HepG2 (cell line): ENCODE measurements at regions not wholly inside any gene's neighbourhood (a gene's known extent, or its start where the extent isn't known, plus 50 kb on each side); places are given as distances from the start of the nearest gene placed in this dataset.

Source experiments
- ATAC-seq: fragments of 200-7000 bp; cut with Tn5 transposase; 3 replicates; pipeline ENCODE4 v1.9.1; 2020; ENCODE audit warnings: mild to moderate bottlenecking, moderate library complexity
- BruUV-seq: library from RNA; stranded (reverse); fragments of 400-500 nt; replicated peaks from 2 replicates; lab custom pipeline; 2021; lab: Mats Ljungman, UMichigan
- CTCF ChIA-PET: fragments of 300-600 bp; formaldehyde crosslinking; extraction: SDS; loops from one replicate; lab custom pipeline; 2021; ENCODE audit warnings: low total read pairs, inconsistent platforms, low intra/inter-chr PET ratio; lab: Yijun Ruan, JAX
- POLR2A ChIA-PET: fragments of 350-600 bp; sonication (Branson Sonifier 250); formaldehyde crosslinking; loops from one replicate; lab custom pipeline; 2020; ENCODE audit warnings: antibody characterized with exemption, inconsistent platforms; lab: Yijun Ruan, JAX
- DNase-seq: peaks from one replicate; pipeline ENCODE4 v3.0.0-alpha.2; 2015; ENCODE audit warnings: low spot score
- FAIRE-seq: peaks from 3 replicates; lab custom pipeline; 2011; peaks lifted over from hg19 to GRCh38; lab: Jason Lieb, UNC
- H2AFZ ChIP-seq: one replicate; pipeline ENCODE4 v1.6.1; 2011; ENCODE audit warnings: low read length, inconsistent platforms
- H3K27ac ChIP-seq: fragments of 300-600 bp; 3 replicates; pipeline ENCODE4 v1.8.0; 2011; ENCODE audit warnings: mixed run types, mild to moderate bottlenecking, mixed read lengths, low read length, inconsistent platforms; ENCODE audit not compliant: insufficient read depth; ENCODE audit errors: extremely low read length
- H3K27me3 ChIP-seq, 2 experiments: fragments of 200-600 bp in 1 of 2; 2 replicates in 1 of 2; 3 replicates in 1 of 2; pipeline versions ENCODE4 v1.6.0 to v1.8.0; 2011; ENCODE audit warnings: low read length in 2 of 2, mild to moderate bottlenecking in 2 of 2, moderate library complexity in 2 of 2, inconsistent platforms in 1 of 2; ENCODE audit not compliant: insufficient read depth in 2 of 2, control insufficient read depth in 1 of 2
- H3K36me3 ChIP-seq, 2 experiments: fragments of 200-600 bp in 1 of 2; replicated peaks in 1 of 2; 2 replicates in 1 of 2; 3 replicates in 1 of 2; pipeline versions ENCODE4 v1.5.1 to v1.8.0; 2011; ENCODE audit warnings: low read length in 2 of 2, inconsistent platforms in 1 of 2; ENCODE audit not compliant: insufficient read depth in 2 of 2, control insufficient read depth in 1 of 2
- H3K4me1 ChIP-seq: 2 replicates; pipeline ENCODE4 v1.5.1; 2012; ENCODE audit warnings: low read length, inconsistent platforms; ENCODE audit not compliant: insufficient read depth
- H3K4me2 ChIP-seq: 2 replicates; pipeline ENCODE4 v1.6.0; 2011; ENCODE audit warnings: low read depth, low read length, inconsistent platforms
- H3K4me3 ChIP-seq, 3 experiments: fragments of 200-600 bp in 1 of 3; sonication (generic), shearing (Covaris generic) in 1 of 3; replicated peaks in 1 of 3; 2 replicates each; pipeline ENCODE4 v1.5.1; 2011 to 2016; ENCODE audit warnings: low read length in 3 of 3, inconsistent platforms in 2 of 3, low read depth in 2 of 3, mild to moderate bottlenecking in 2 of 3, control low read depth in 1 of 3, mixed read lengths in 1 of 3; ENCODE audit not compliant: insufficient read depth in 1 of 3
- H3K79me2 ChIP-seq: one replicate; pipeline ENCODE4 v1.6.1; 2011; ENCODE audit warnings: low read length, inconsistent platforms; ENCODE audit not compliant: insufficient read depth
- H3K9ac ChIP-seq: 2 replicates; pipeline ENCODE4 v1.6.0; 2011; ENCODE audit warnings: mild to moderate bottlenecking, low read depth, low read length, inconsistent platforms; ENCODE audit not compliant: insufficient read depth
- H3K9me3 ChIP-seq: 2 replicates; pipeline ENCODE4 v1.5.1; 2012; ENCODE audit warnings: mild to moderate bottlenecking, low read length
- H4K20me1 ChIP-seq: 2 replicates; pipeline ENCODE4 v1.6.0; 2011; ENCODE audit warnings: inconsistent platforms, mild to moderate bottlenecking, low read length, moderate library complexity; ENCODE audit not compliant: insufficient read depth
- ATF7 ChIP-seq, 2 experiments: fragments of 450-650 bp in 1 of 2; sonication (generic) in 1 of 2; formaldehyde crosslinking in 1 of 2; IDR thresholded peaks; 2 replicates each; pipeline versions ENCODE4 v1.4.0 to v1.6.1; 2016 to 2020; ENCODE audit warnings: antibody characterized with exemption in 1 of 2, mild to moderate bottlenecking in 1 of 2, missing genetic modification reagents in 1 of 2
- ESRRA ChIP-seq: sonication (generic); formaldehyde crosslinking; IDR thresholded peaks from 2 replicates; pipeline ENCODE4 v1.5.1; 2020; ENCODE audit warnings: mild to moderate bottlenecking, low read depth, missing genetic modification reagents
- HCFC1 ChIP-seq: fragments of 150-350 bp; IDR thresholded peaks from 2 replicates; pipeline ENCODE4 v1.6.1; 2014; ENCODE audit warnings: low read depth, low read length
- ISL2 ChIP-seq: sonication (generic); formaldehyde crosslinking; IDR thresholded peaks from 2 replicates; pipeline ENCODE4 v1.5.0; 2020; ENCODE audit warnings: missing genetic modification reagents
- MLLT10 ChIP-seq: sonication (generic); formaldehyde crosslinking; IDR thresholded peaks from 2 replicates; pipeline ENCODE4 v1.4.0; 2020; ENCODE audit warnings: missing genetic modification reagents
- PREB ChIP-seq: sonication (generic); formaldehyde crosslinking; IDR thresholded peaks from 2 replicates; pipeline ENCODE4 v1.4.0; 2020; ENCODE audit warnings: missing genetic modification reagents
- ZNF10 ChIP-seq: sonication (generic); formaldehyde crosslinking; IDR thresholded peaks from 2 replicates; pipeline ENCODE4 v1.4.0; 2020; ENCODE audit warnings: mild to moderate bottlenecking, low read depth, missing genetic modification reagents, borderline replicate concordance
- ZNF274 ChIP-seq: sonication (generic); formaldehyde crosslinking; IDR thresholded peaks from 2 replicates; pipeline ENCODE4 v1.5.1; 2020; ENCODE audit warnings: mild to moderate bottlenecking, missing genetic modification reagents
- ZNF282 ChIP-seq: fragments of 450-650 bp; IDR thresholded peaks from 2 replicates; pipeline ENCODE4 v1.6.1; 2018; ENCODE audit not compliant: partially characterized antibody
- ZNF337 ChIP-seq: sonication (generic); formaldehyde crosslinking; IDR thresholded peaks from 2 replicates; pipeline ENCODE4 v1.5.1; 2020; ENCODE audit warnings: missing genetic modification reagents, low read depth, mild to moderate bottlenecking, borderline replicate concordance
- ZNF513 ChIP-seq: sonication (generic); formaldehyde crosslinking; conservative IDR thresholded peaks from 2 replicates; pipeline ENCODE4 v1.5.0; 2020; ENCODE audit warnings: missing genetic modification reagents
- ZNF614 ChIP-seq: IDR thresholded peaks from 2 replicates; pipeline ENCODE4 v1.6.1; 2018; ENCODE audit warnings: missing biosample characterization, missing genetic modification reagents, inconsistent platforms, borderline replicate concordance
- ZNF782 ChIP-seq: sonication (generic); formaldehyde crosslinking; IDR thresholded peaks from 2 replicates; pipeline ENCODE4 v1.4.0; 2020; ENCODE audit warnings: missing genetic modification reagents, mild to moderate bottlenecking, borderline replicate concordance
- WGBS: methylation state at CpG from one replicate; pipeline ENCODE4 v1.1.6; 2017; ENCODE audit warnings: low lambda C conversion rate; 5-methylcytosine and 5-hydroxymethylcytosine counted together
- in situ Hi-C: cut with HindIII; loops from 2 replicates; pipeline ENCODE4 v1.10.0; 2017; ENCODE audit warnings: low pct_unique_long_range_greater_than_20kb; ENCODE audit not compliant: extremely low pct_ligation_motif_present
- intact Hi-C: fragments of 100-400 bp; cut with micrococcal nuclease; formaldehyde crosslinking; loops from one replicate; pipeline ENCODE4 v1.10.0; 2022; ENCODE audit not compliant: unreplicated experiment

GRCh38 chr2:198692907-198693510 is 764.7 kb downstream of the SATB2 start:
- peaks cover 7% of the 10 kb centered on the region; the same call in 1 of the 2 replicates for H3K4me1 ChIP-seq
- no peak overlapping the region for H3K4me3 ChIP-seq
- TF ChIP-seq ZNF282 (no peak), ESRRA (no peak), ZNF10 (CRISPR knock-in tag) (no peak), HCFC1 (no peak), ZNF513 (CRISPR knock-in tag) (no peak), ISL2 (CRISPR knock-in tag) (no peak), ATF7 (IDR thresholded peaks at IDR 0.05) (no peak), ATF7 (CRISPR knock-in tag; IDR thresholded peaks at IDR 0.05) (no peak), PREB (no peak), ZNF782 (no peak), ZNF274 (CRISPR knock-in tag) (no peak), ZNF337 (no peak), ZNF614 (no peak), MLLT10 (no peak)
- TF ChIP-seq, all 625 proteins: peak for 0
- Histone ChIP-seq H3K27me3 (no peaks in the 10 kb centered on the region; a peak in 1 of 5 replicates), H3K36me3 (no peaks in the 10 kb centered on the region), H3K4me2 (no peak overlapping the region), H3K79me2 (no peaks in the 10 kb centered on the region), H3K9ac (no peak overlapping the region), H4K20me1 (no peaks in the 10 kb centered on the region), H3K27ac (no peak overlapping the region), H2AFZ (no peak overlapping the region), H3K9me3 (no peaks in the 10 kb centered on the region)
- ChIA-PET POLR2A (no interaction called here), CTCF (no interaction called here)
- intact Hi-C loops: no loop called here
- WGBS: under 1% methylated on average over 9 of the region's 9 CpGs
- no peak for DNase-seq
- ATAC-seq: no peak
- in situ Hi-C loops: no loop called here
- BruUV-seq: no TSS peak
- FAIRE-seq: no peak
